ENCODE measurements at regions not wholly inside any gene's neighbourhood (a gene's known extent, or its start where the extent isn't known, plus 50 kb on each side); places are given as distances from the start of the nearest gene placed in this dataset.

GRCh38 chr11:64501500-64502427 lies 54.0 kb upstream of the SLC22A11 start:
- DNase-seq, result no peak

GRCh38 chr11:64502634-64503033 lies 53.1 kb upstream of the SLC22A11 start:
- no peak for DNase-seq

DNA sequence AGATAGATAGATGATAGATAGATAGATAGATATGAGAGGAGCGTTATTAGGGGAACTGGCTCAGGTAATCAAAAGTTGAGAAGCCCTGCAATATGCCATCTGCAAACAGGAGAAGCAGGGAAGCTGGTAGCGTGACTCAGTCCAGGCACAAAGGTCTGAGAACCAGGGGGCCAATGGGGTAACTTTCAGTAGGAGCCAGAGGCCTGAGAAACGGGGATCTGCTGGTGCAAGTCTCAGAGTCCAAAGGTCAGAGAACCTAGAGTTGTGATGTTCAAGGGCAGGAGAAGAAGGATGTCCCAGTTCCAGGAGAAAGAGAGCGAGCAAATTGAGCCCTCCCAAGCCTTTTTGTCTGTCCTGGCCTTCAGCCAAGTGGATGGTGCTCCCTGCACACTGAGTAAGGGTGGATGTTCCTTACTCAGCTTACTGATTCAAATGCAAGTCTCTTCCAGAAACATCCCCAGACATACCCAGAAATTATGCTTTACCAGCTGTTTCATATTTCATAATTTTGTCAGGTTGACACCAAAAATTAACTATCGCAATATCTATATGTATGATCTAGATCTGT lies 52.5 kb upstream of the SLC22A11 start:
- DNase-seq, result no peak

GRCh38 chr11:64504999-64505398 lies 50.7 kb upstream of the SLC22A11 start:
- DNase-seq, result no peak

Data from NCI-H187 (cell line).